AG08396 (cell line): ENCODE measurements at regions not wholly inside any gene's neighbourhood (a gene's known extent, or its start where the extent isn't known, plus 50 kb on each side); places are given as distances from the start of the nearest gene placed in this dataset.

Experiments used
- DNase-seq: peaks from one replicate; pipeline ENCODE4 v3.0.0; 2012; ENCODE audit warnings: low spot score, mixed read lengths

- DNase-seq: no peak
Measured at GRCh38 chr6:111987295-111987694, 66.6 kb upstream of the CCN6 start.

GRCh38 chr6:111988926-111989325, 65.0 kb upstream of the CCN6 start:
- no peak for DNase-seq

GRCh38 chr6:111989743-111990142, 64.2 kb upstream of the CCN6 start:
- no peak for DNase-seq

GRCh38 chr6:111990214-111990613, 63.7 kb upstream of the CCN6 start:
- no peak for DNase-seq

GRCh38 chr6:111992851-111993250, 61.1 kb upstream of the CCN6 start:
- DNase-seq: no peak

- no peak for DNase-seq
Measured at GRCh38 chr6:111993342-111993741, 60.6 kb upstream of the CCN6 start.

DNA sequence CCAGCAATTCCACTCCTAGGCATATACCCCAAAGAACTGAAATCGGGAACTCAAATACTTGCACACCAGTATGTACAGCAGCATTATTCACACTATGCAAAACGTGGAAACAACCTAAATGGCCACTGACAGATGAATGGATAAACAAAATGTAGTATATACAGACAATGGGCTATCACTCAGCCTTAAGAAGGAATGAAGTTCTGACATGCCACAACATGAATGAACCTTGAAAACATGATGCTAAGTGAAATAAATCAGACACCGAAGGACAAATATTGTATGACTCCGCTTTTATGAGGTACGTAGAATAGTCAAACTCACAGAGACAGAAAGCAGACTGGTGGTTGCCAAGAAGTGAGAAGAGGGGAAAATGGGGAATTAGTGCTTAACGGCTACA, 59.1 kb upstream of the CCN6 start:
- DNase-seq: no peak

DNA sequence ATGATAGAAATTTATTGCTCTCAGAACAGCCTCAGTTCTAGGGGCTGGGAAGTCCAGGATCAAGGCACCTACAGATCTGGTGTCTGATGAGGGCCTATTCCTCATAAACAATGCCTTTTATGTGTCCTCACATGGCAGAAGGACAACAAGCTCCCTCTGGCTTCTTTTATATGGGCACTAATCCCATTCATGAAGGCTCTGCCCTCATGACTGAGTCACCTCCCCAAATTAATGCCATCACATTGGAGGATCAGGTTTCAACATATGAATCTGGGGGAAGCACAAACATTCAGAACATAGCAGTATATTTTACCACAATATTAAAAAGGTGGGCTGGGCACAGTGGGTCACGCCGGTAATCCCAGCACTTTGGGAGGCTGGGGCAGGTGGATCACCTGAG, 58.5 kb upstream of the CCN6 start:
- no peak for DNase-seq

DNA sequence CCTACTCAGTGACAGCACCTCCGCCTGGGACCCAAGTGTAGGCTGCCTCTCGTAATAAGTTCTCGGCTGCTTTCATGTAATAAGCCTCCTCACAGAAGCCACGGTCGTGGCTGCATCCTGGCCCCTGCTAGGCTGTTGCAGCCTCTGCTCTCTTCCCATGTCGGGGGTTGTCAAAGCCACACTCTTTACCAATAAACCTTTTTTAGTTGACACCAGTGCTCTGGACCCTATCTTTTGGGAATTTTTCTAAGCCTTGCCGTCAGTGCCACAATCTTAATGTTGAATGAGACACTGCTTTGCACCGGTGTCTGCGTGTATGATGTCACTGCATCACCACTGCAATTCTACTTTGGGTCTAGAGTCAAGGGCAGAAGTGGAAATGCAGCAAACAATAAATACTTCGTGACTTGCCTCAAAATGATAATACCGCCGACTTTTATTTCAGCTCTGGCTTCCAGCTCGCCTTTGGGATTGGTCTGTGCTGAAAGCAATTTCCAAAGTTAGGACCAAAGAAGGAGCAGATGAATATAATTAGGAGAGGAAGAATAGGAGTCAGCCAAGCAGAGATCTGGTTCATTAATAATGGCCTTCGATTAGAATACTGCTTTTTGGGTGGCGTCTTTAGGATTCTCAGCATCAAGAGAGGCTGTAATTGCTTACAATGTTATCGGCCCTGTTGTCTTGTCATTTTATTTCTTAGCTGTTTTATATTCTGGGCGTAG, 57.6 kb upstream of the CCN6 start:
- no peak for DNase-seq

GRCh38 chr6:111997078-111997852, 56.6 kb upstream of the CCN6 start:
- peak; percentile 63 for DNase-seq

DNA sequence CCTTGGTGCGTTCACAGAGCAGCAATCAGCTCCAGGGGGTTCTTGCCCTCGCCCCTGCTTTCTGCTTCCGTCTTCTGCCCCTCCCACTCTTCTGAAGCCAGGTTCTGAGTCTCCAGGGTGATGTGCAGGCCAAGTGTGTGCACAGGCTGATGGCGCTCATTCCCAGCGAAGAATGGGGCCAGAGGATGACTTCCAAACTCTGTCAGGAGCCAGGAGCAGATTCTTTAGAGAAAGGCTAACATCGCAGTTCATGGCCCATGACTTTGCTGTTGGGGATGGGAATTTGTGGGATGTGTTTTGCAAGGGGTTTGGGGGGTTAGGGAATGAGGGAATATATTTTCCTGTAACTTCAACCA, 56.1 kb upstream of the CCN6 start:
- DNase-seq: no peak

DNA sequence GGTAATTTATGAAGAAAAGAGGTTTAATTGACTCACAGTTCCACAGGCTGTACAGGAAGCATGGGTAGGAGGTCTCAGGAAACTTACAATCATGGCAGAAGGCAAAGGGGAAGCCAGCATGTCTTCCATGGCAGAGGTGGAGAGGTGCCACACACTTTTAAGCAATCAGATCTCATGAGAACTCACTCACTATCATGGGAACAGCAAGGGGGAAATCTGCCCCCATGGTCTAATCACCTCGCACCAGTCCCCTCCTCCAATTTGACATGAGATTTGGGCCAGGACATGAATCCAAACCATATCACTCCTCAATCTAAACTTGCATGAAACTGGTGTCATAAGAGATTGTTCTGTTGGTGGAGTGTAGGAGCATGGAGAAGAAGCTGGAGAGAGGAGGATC, 51.6 kb upstream of the CCN6 start:
- no peak for DNase-seq
